HFFc6 (cell line): ENCODE measurements at regions not wholly inside any gene's neighbourhood (a gene's known extent, or its start where the extent isn't known, plus 50 kb on each side); places are given as distances from the start of the nearest gene placed in this dataset.

Experiments used
- DNase-seq: peaks from one replicate; pipeline ENCODE4 v3.0.0-alpha.2; 2018
- H3K27ac Mint-ChIP-seq: 2 replicates; pipeline ENCODE4 v1.8.0; 2020; ENCODE audit warnings: mild to moderate bottlenecking, mixed read lengths
- H3K27me3 Mint-ChIP-seq: 2 replicates; pipeline ENCODE4 v1.8.0; 2021; ENCODE audit warnings: mild to moderate bottlenecking, moderate library complexity, mixed read lengths; ENCODE audit not compliant: insufficient read depth
- H3K36me3 Mint-ChIP-seq: 2 replicates; pipeline ENCODE4 v1.8.0; 2021; ENCODE audit warnings: low read depth, mixed read lengths
- H3K4me1 Mint-ChIP-seq: 2 replicates; pipeline ENCODE4 v1.8.0; 2020; ENCODE audit warnings: low read depth, mixed read lengths
- H3K4me3 Mint-ChIP-seq: 2 replicates; pipeline ENCODE4 v1.8.0; 2020; ENCODE audit warnings: mild to moderate bottlenecking, moderate library complexity, mixed read lengths
- H3K9me3 Mint-ChIP-seq: 2 replicates; pipeline ENCODE4 v1.8.0; 2020; ENCODE audit warnings: mild to moderate bottlenecking, mixed read lengths
- CTCF ChIP-seq: fragments of 200-600 bp; sonication (generic); IDR thresholded peaks from 2 replicates; pipeline ENCODE4 v1.5.0; 2021; ENCODE audit warnings: antibody characterized with exemption, mild to moderate bottlenecking

DNA sequence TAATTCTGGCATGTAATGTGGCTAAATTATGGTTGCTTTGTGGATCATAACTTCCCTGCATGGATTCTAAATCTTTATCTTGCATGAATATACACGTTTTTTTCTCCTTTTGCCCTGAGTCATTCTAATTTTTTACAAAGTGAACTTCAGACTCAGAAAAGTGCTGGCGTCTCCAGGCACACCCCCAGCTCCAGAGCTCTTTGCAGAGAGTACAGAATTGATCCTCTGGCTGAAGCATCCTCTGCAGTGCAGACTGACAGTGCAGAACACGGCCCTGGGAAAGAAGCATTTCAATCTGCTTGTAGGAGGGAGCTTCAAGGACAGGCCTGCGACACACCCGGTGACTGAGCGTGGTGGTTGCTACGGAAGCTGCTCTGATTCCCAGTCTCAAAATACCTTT, 228.1 kb downstream of the FGF9 start:
- H3K27me3 Mint-ChIP-seq, result no peaks in the 10 kb centered on the region; the same call in 1 of the 2 replicates
- no peak overlapping the region for H3K27ac Mint-ChIP-seq
- H3K4me1 Mint-ChIP-seq, result no peaks in the 10 kb centered on the region
- no peak for DNase-seq
- H3K36me3 Mint-ChIP-seq, result no peaks in the 10 kb centered on the region; the same call in 1 of the 2 replicates
- TF ChIP-seq CTCF, result no peak
- no peak overlapping the region for H3K4me3 Mint-ChIP-seq
- peaks cover 53% of the 10 kb centered on the region for H3K9me3 Mint-ChIP-seq

DNA sequence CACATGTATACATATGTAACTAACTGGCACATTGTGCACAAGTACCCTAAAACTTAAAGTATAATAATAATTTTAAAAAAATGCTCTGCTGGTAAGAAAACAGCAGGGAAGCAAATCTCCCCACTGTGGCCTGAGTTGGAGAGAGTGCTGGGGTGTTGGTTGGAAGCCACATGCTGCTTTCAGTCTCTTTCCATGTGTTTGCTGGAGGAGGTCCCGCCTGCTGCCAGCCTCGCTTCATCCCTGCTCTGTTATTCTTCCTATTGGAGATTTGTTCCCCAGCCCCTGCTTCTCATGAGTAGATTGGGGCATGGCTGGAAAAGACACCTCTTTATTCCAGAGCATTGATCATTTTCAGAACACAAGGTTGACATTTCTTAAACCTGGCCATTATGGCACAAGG, 230.5 kb downstream of the FGF9 start:
- Mint-ChIP-seq H3K27me3 (no peaks in the 10 kb centered on the region; the same call in 1 of the 2 replicates), H3K36me3 (no peaks in the 10 kb centered on the region), H3K27ac (no peak overlapping the region), H3K4me3 (no peak overlapping the region), H3K9me3 (peaks cover 54% of the 10 kb centered on the region), H3K4me1 (no peaks in the 10 kb centered on the region)
- no peak for DNase-seq
- TF ChIP-seq CTCF, result no peak

GRCh38 chr13:21901811-21902708, 231.2 kb downstream of the FGF9 start:
- no peaks in the 10 kb centered on the region for H3K4me1 Mint-ChIP-seq
- no peaks in the 10 kb centered on the region; the same call in 1 of the 2 replicates for H3K27me3 Mint-ChIP-seq
- peaks cover 54% of the 10 kb centered on the region for H3K9me3 Mint-ChIP-seq
- H3K4me3 Mint-ChIP-seq, result no peak overlapping the region
- DNase-seq, result no peak
- H3K36me3 Mint-ChIP-seq, result no peaks in the 10 kb centered on the region
- no peak overlapping the region for H3K27ac Mint-ChIP-seq
- no peak for TF ChIP-seq CTCF

DNA sequence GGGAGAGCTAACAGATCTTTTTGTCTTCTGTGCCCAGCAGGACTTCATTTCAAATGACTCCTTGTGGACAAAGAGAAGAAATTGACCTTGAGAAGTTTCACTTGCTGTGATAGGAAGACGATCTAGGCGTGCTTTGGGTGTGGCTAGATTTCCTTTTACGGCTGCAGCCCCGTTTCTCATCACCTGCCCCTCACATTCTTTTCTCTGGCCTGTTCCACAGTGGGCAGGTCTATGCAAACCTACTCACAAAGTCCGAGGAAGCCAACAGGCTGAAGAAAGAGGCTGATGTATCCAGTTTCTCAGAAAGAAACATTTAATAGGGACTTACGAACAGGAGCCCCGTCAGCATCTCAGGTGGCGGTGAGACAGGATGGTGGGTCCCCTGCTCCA, 231.8 kb downstream of the FGF9 start:
- Mint-ChIP-seq H3K4me1 (no peaks in the 10 kb centered on the region), H3K9me3 (peaks cover 55% of the 10 kb centered on the region), H3K27me3 (no peaks in the 10 kb centered on the region; the same call in 1 of the 2 replicates), H3K4me3 (no peak overlapping the region), H3K27ac (no peak overlapping the region), H3K36me3 (no peaks in the 10 kb centered on the region)
- no peak for TF ChIP-seq CTCF
- no peak for DNase-seq

DNA sequence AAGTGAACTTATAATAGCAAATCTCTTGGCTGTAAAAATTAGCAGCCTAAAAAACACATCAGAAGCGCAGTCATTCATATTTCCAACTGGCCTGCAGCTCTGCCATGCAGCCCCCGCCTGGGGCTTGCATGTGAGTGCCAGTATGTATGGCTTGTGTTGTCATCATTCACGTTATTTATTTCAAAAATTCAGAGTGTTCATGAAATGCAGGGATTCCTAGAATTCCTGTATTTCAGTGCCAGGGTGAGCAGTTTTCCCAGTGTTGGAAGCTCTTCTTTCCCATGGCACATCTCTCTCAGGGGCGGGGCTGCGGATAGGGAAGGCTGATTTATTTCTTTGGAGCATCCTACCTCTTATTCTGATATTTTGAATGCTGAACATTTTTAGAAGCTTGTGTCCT, 234.6 kb downstream of the FGF9 start:
- Mint-ChIP-seq H3K9me3 (peaks cover 58% of the 10 kb centered on the region), H3K4me3 (no peak overlapping the region), H3K27me3 (no peaks in the 10 kb centered on the region; the same call in 1 of the 2 replicates), H3K4me1 (no peaks in the 10 kb centered on the region), H3K36me3 (no peaks in the 10 kb centered on the region), H3K27ac (no peak overlapping the region)
- DNase-seq, result no peak
- no peak for TF ChIP-seq CTCF
